ENCODE measurements at regions not wholly inside any gene's neighbourhood (a gene's known extent, or its start where the extent isn't known, plus 50 kb on each side); places are given as distances from the start of the nearest gene placed in this dataset.

GRCh38 chr9:79470954-79471353 lies 100.8 kb upstream of the TLE4 start:
- H3K4me2 ChIP-seq (ENCODE audit: low read length), result no peak overlapping the region
- no peaks in the 10 kb centered on the region for H3K9me3 ChIP-seq (ENCODE audit: control insufficient read depth, low read length)
- H3K27ac ChIP-seq, result no peak overlapping the region
- H3K27me3 ChIP-seq (ENCODE audit: control insufficient read depth, insufficient read depth, low read length), result no peaks in the 10 kb centered on the region
- H3K4me1 ChIP-seq, result no peaks in the 10 kb centered on the region
- no peak overlapping the region for H3K4me3 ChIP-seq (ENCODE audit: low read depth, low read length)
- no peak overlapping the region for H3K9ac ChIP-seq
- H2AFZ ChIP-seq, result no peak overlapping the region
- H3K36me3 ChIP-seq (ENCODE audit: control insufficient read depth, insufficient read depth, low read length), result no peaks in the 10 kb centered on the region
- no peaks in the 10 kb centered on the region for H3K79me2 ChIP-seq
- TF ChIP-seq CTCF (IDR thresholded peaks at IDR 0.05), result no peak

- H3K27me3 ChIP-seq (ENCODE audit: control insufficient read depth, insufficient read depth, low read length), result no peaks in the 10 kb centered on the region
- no peaks in the 10 kb centered on the region for H3K36me3 ChIP-seq (ENCODE audit: control insufficient read depth, insufficient read depth, low read length)
- H3K4me2 ChIP-seq (ENCODE audit: low read length), result no peak overlapping the region
- H3K4me3 ChIP-seq (ENCODE audit: low read depth, low read length), result no peak overlapping the region
- H3K9me3 ChIP-seq (ENCODE audit: control insufficient read depth, low read length), result no peaks in the 10 kb centered on the region
- no peak overlapping the region for H2AFZ ChIP-seq
- no peaks in the 10 kb centered on the region for H3K4me1 ChIP-seq
- H3K9ac ChIP-seq, result no peak overlapping the region
- no peaks in the 10 kb centered on the region for H3K79me2 ChIP-seq
- H3K27ac ChIP-seq, result no peak overlapping the region
- no peak for TF ChIP-seq CTCF (IDR thresholded peaks at IDR 0.05)
Observed at GRCh38 chr9:79471580-79472543, 99.9 kb upstream of the TLE4 start.

- Histone ChIP-seq H2AFZ (no peak overlapping the region), H3K27ac (no peak overlapping the region)
- TF ChIP-seq CTCF (IDR thresholded peaks at IDR 0.05), result no peak
Observed at GRCh38 chr9:79473704-79474103, 98.1 kb upstream of the TLE4 start.

GRCh38 chr9:79477241-79477840 lies 94.4 kb upstream of the TLE4 start:
- H3K36me3 ChIP-seq (ENCODE audit: control insufficient read depth, insufficient read depth, low read length), result no peaks in the 10 kb centered on the region
- no peak overlapping the region for H3K9ac ChIP-seq
- H3K4me1 ChIP-seq, result no peaks in the 10 kb centered on the region
- H3K27me3 ChIP-seq (ENCODE audit: control insufficient read depth, insufficient read depth, low read length), result no peaks in the 10 kb centered on the region
- H3K79me2 ChIP-seq, result no peaks in the 10 kb centered on the region
- H3K9me3 ChIP-seq (ENCODE audit: control insufficient read depth, low read length), result no peaks in the 10 kb centered on the region
- no peak overlapping the region for H3K4me3 ChIP-seq (ENCODE audit: low read depth, low read length)
- no peak overlapping the region for H3K4me2 ChIP-seq (ENCODE audit: low read length)
- no peak overlapping the region for H3K27ac ChIP-seq
- no peak overlapping the region for H2AFZ ChIP-seq
- TF ChIP-seq CTCF (IDR thresholded peaks at IDR 0.05), result no peak

More at GRCh38 chr9:79473704-79474103, 98.1 kb upstream of the TLE4 start:
- H3K36me3 ChIP-seq (ENCODE audit: control insufficient read depth, insufficient read depth, low read length), result no peaks in the 10 kb centered on the region
- no peaks in the 10 kb centered on the region for H3K4me1 ChIP-seq
- H3K27me3 ChIP-seq (ENCODE audit: control insufficient read depth, insufficient read depth, low read length), result no peaks in the 10 kb centered on the region
- no peak overlapping the region for H3K4me2 ChIP-seq (ENCODE audit: low read length)
- no peaks in the 10 kb centered on the region for H3K79me2 ChIP-seq
- H3K4me3 ChIP-seq (ENCODE audit: low read depth, low read length), result no peak overlapping the region
- H3K9me3 ChIP-seq (ENCODE audit: control insufficient read depth, low read length), result no peaks in the 10 kb centered on the region
- H3K9ac ChIP-seq, result no peak overlapping the region
